ENCODE measurements at regions not wholly inside any gene's neighbourhood (a gene's known extent, or its start where the extent isn't known, plus 50 kb on each side); places are given as distances from the start of the nearest gene placed in this dataset.

- TF ChIP-seq, protein P1, sequence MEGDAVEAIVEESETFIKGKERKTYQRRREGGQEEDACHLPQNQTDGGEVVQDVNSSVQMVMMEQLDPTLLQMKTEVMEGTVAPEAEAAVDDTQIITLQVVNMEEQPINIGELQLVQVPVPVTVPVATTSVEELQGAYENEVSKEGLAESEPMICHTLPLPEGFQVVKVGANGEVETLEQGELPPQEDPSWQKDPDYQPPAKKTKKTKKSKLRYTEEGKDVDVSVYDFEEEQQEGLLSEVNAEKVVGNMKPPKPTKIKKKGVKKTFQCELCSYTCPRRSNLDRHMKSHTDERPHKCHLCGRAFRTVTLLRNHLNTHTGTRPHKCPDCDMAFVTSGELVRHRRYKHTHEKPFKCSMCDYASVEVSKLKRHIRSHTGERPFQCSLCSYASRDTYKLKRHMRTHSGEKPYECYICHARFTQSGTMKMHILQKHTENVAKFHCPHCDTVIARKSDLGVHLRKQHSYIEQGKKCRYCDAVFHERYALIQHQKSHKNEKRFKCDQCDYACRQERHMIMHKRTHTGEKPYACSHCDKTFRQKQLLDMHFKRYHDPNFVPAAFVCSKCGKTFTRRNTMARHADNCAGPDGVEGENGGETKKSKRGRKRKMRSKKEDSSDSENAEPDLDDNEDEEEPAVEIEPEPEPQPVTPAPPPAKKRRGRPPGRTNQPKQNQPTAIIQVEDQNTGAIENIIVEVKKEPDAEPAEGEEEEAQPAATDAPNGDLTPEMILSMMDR (IDR thresholded peaks at IDR 0.05 in 4 of 5, conservative IDR thresholded peaks at IDR 0.05 in 1 of 5) = no peak
- TF ChIP-seq POLR2A (IDR thresholded peaks at IDR 0.05) = no peak
These were observed 140.7 kb downstream of the DUSP10 start for GRCh38 chr1:221601166-221601565.
